SK-N-MC (cell line): ENCODE measurements at regions not wholly inside any gene's neighbourhood (a gene's known extent, or its start where the extent isn't known, plus 50 kb on each side); places are given as distances from the start of the nearest gene placed in this dataset.

Source experiments
- DNase-seq: peaks from one replicate; pipeline ENCODE4 v3.0.0-alpha.2; 2011; ENCODE audit warnings: low read depth, low spot score
- H3K27ac ChIP-seq: fragments of 200-600 bp; sonication (generic); 2 replicates; pipeline ENCODE4 v1.5.1; 2016; ENCODE audit warnings: mixed run types
- H3K36me3 ChIP-seq: fragments of 200-600 bp; sonication (generic); 2 replicates; pipeline ENCODE4 v1.6.1; 2017; ENCODE audit warnings: antibody characterized with exemption, low read length, mixed read lengths; ENCODE audit not compliant: insufficient read depth
- H3K4me3 ChIP-seq: fragments of 200-600 bp; sonication (generic); 2 replicates; pipeline ENCODE4 v1.5.1; 2016
- H3K9ac ChIP-seq: fragments of 200-600 bp; sonication (generic); 2 replicates; pipeline ENCODE4 v1.8.0; 2017; ENCODE audit warnings: mixed run types, mixed read lengths; ENCODE audit not compliant: insufficient read length
- H3K9me3 ChIP-seq: fragments of 200-600 bp; sonication (generic); 2 replicates; pipeline ENCODE4 v1.6.1; 2017; ENCODE audit warnings: low read depth, mild to moderate bottlenecking, antibody characterized with exemption, low read length, moderate library complexity, mixed read lengths
- EZH2 ChIP-seq: fragments of 200-600 bp; sonication (generic); IDR thresholded peaks from one replicate; pipeline ENCODE4 v1.6.1; 2017; ENCODE audit warnings: antibody characterized with exemption
- FOXP2 ChIP-seq: optimal IDR thresholded peaks from 2 replicates; pipeline ENCODE3; 2011; ENCODE audit warnings: mild to moderate bottlenecking, moderate library complexity; ENCODE audit not compliant: insufficient read depth; ENCODE audit errors: extremely low read length, control extremely low read depth
- POLR2AphosphoS5 ChIP-seq: IDR thresholded peaks from 2 replicates; pipeline ENCODE4 v1.6.1; 2012; ENCODE audit warnings: mild to moderate bottlenecking, low read depth, low read length, borderline replicate concordance

- Histone ChIP-seq H3K9ac (no peak overlapping the region), H3K4me3 (no peak overlapping the region), H3K9me3 (no peaks in the 10 kb centered on the region), H3K27ac (no peak overlapping the region), H3K36me3 (no peaks in the 10 kb centered on the region)
- TF ChIP-seq FOXP2 (no peak), POLR2AphosphoS5 (no peak), EZH2 (no peak)
- DNase-seq: no peak
These were observed 599.9 kb upstream of the IGFBP7 start for GRCh38 chr4:57710053-57710452.

DNA sequence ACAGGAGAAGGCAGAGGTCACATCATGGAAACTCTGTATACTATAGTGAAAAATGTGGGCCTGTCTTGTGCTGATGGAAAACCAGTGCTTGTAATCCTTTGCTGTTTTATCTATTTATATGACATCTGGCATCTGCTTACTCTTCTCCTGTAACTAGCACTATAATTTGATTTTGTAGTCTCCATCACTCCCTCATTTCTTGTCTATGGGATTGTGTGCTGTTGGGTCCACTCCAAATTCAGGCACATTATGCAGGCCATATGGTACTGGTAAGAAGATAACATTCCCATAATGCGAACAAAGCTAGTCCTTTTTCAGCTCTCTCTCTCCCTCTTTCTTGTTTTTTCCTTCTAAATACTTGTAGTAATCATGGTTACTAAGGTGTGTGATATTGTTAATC is 581.2 kb upstream of the IGFBP7 start:
- no peak for DNase-seq
- no peak overlapping the region for H3K4me3 ChIP-seq
- TF ChIP-seq POLR2AphosphoS5: no peak
- TF ChIP-seq FOXP2: no peak
- no peak for TF ChIP-seq EZH2
- H3K27ac ChIP-seq: no peak overlapping the region
- H3K9me3 ChIP-seq: no peaks in the 10 kb centered on the region
- H3K36me3 ChIP-seq: no peaks in the 10 kb centered on the region
- no peak overlapping the region for H3K9ac ChIP-seq

GRCh38 chr4:57689693-57690205 is 579.6 kb upstream of the IGFBP7 start:
- Histone ChIP-seq H3K9ac (no peak overlapping the region), H3K27ac (no peak overlapping the region)
- DNase-seq: no peak

GRCh38 chr4:57682275-57682674 is 572.1 kb upstream of the IGFBP7 start:
- H3K27ac ChIP-seq: no peak overlapping the region
- TF ChIP-seq EZH2: no peak
- no peak for TF ChIP-seq FOXP2
- no peak for TF ChIP-seq POLR2AphosphoS5
- DNase-seq: no peak
- H3K9ac ChIP-seq: no peak overlapping the region
- no peak overlapping the region for H3K4me3 ChIP-seq
- H3K36me3 ChIP-seq: no peaks in the 10 kb centered on the region
- H3K9me3 ChIP-seq: no peaks in the 10 kb centered on the region

More at GRCh38 chr4:57689693-57690205, 579.6 kb upstream of the IGFBP7 start:
- no peaks in the 10 kb centered on the region for H3K36me3 ChIP-seq
- no peaks in the 10 kb centered on the region for H3K9me3 ChIP-seq
- no peak for TF ChIP-seq EZH2
- no peak for TF ChIP-seq FOXP2
- no peak for TF ChIP-seq POLR2AphosphoS5
- no peak overlapping the region for H3K4me3 ChIP-seq

DNA sequence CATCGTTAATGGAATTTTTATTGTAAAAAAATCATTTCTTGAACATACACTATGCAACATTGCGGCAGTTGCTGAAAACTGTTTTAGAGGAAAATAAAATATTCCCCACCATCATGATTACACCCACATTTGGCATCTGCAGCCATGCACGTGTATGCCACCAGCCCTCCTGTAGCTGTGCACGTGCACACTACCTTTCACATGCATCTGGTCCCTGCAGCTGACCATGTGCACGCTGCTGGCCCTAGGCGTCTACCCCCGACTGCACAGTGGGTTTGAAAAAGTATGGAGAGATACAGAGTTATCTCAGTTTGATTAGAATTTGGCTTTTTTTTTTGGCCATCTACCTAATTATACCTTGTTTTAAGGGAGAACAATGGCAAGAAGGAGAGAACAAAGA is 569.8 kb upstream of the IGFBP7 start:
- no peak overlapping the region for H3K4me3 ChIP-seq
- no peaks in the 10 kb centered on the region for H3K36me3 ChIP-seq
- H3K27ac ChIP-seq: no peak overlapping the region
- no peak for DNase-seq
- TF ChIP-seq EZH2 (no peak), POLR2AphosphoS5 (no peak), FOXP2 (no peak)
- H3K9ac ChIP-seq: no peak overlapping the region
- no peaks in the 10 kb centered on the region for H3K9me3 ChIP-seq

- Histone ChIP-seq H3K36me3 (no peaks in the 10 kb centered on the region), H3K27ac (no peak overlapping the region), H3K9ac (no peak overlapping the region), H3K9me3 (no peaks in the 10 kb centered on the region), H3K4me3 (no peak overlapping the region)
- TF ChIP-seq EZH2 (no peak), POLR2AphosphoS5 (no peak), FOXP2 (no peak)
- DNase-seq: no peak
These were observed 566.2 kb upstream of the IGFBP7 start for GRCh38 chr4:57676394-57676793.

DNA sequence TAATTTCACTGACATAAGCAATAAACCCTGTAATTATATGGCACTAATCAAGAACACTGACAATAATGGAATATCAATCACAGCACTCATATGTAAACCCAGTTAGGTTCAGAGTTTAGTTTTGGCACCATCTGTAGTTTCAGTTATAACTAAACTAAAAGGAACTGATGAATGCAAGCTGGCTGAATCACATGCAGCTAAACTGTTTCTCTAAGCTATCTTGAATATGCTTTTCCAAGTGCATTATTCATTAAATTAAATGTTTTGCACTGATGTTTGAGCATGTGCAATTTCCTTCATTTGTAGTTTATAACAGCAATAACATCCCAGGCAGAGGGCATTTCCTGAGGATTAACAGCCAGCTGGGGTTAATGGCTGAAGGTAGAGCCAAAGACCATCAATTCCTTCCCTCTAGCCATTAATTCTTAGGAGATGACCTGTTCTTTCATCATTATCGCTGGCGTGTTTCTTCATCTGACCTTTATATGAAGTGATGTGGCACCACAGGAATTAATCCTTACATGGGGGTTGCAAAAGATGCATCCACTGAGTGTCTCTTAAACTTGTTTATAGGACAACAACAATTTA is 562.8 kb upstream of the IGFBP7 start:
- H3K27ac ChIP-seq: no peak overlapping the region
- DNase-seq: no peak
- H3K9me3 ChIP-seq: no peaks in the 10 kb centered on the region
- H3K9ac ChIP-seq: no peak overlapping the region
- TF ChIP-seq POLR2AphosphoS5: no peak
- H3K4me3 ChIP-seq: no peak overlapping the region
- no peaks in the 10 kb centered on the region for H3K36me3 ChIP-seq

GRCh38 chr4:57668621-57669020 is 558.4 kb upstream of the IGFBP7 start:
- H3K4me3 ChIP-seq: no peak overlapping the region

DNA sequence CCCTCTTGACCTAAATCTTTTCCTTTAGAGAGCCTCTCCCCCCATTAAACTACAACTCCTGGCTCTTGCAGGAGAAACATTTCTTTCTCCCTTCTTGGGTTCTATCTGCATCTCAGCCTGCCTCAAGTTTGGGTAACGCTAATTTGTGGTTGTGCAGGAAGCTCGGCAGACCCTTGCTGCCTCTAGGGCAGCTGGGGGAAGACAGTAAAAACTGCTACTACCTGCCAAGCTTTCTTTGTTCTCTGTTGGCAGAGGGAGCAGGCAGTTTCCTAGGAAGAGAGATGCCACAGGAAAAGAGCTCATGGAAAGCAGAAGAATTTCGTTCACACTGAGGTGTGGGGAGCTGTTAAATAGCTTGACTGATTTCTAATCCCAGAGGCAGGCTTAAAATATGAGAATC is 555.6 kb upstream of the IGFBP7 start:
- no peak for DNase-seq
- Histone ChIP-seq H3K36me3 (no peaks in the 10 kb centered on the region), H3K9me3 (no peaks in the 10 kb centered on the region), H3K4me3 (no peak overlapping the region), H3K9ac (no peak overlapping the region), H3K27ac (no peak overlapping the region)
- no peak for TF ChIP-seq POLR2AphosphoS5
- no peak for TF ChIP-seq FOXP2
- TF ChIP-seq EZH2: no peak

More at GRCh38 chr4:57668621-57669020, 558.4 kb upstream of the IGFBP7 start:
- no peaks in the 10 kb centered on the region for H3K9me3 ChIP-seq
- no peak overlapping the region for H3K9ac ChIP-seq
- no peaks in the 10 kb centered on the region for H3K36me3 ChIP-seq
- H3K27ac ChIP-seq: no peak overlapping the region
- no peak for TF ChIP-seq POLR2AphosphoS5
- no peak for TF ChIP-seq EZH2
- no peak for TF ChIP-seq FOXP2
- no peak for DNase-seq
